ENCODE measurements at regions not wholly inside any gene's neighbourhood (a gene's known extent, or its start where the extent isn't known, plus 50 kb on each side); places are given as distances from the start of the nearest gene placed in this dataset.

- no peaks in the 10 kb centered on the region for H3K27me3 ChIP-seq (replicated peaks in 1 of 2; ENCODE audit: control insufficient read depth in 2 of 2, insufficient read depth in 2 of 2, low read length in 1 of 2)
- H3K36me3 ChIP-seq (ENCODE audit: control insufficient read depth in 2 of 2, insufficient read depth in 2 of 2, low read length in 1 of 2), result no peaks in the 10 kb centered on the region
- no peak for FAIRE-seq
- CTCF ChIA-PET, result no interaction called here
- H3K79me2 ChIP-seq (ENCODE audit: control insufficient read depth, insufficient read depth, low read length), result no peaks in the 10 kb centered on the region
- H3K4me2 ChIP-seq (ENCODE audit: control insufficient read depth, insufficient read depth), result no peak overlapping the region
- no peak for ATAC-seq
- no peaks in the 10 kb centered on the region for H3K4me1 ChIP-seq (ENCODE audit: control insufficient read depth, insufficient read depth, low read length)
- no peak overlapping the region for H3K4me3 ChIP-seq
- intact Hi-C loops (cut with micrococcal nuclease; ENCODE audit: unreplicated experiment), result no loop called here
- H2AFZ ChIP-seq (ENCODE audit: control insufficient read depth, low read depth, low read length), result no peak overlapping the region
- SMC1A ChIA-PET (ENCODE audit: uncharacterized antibody, unreplicated experiment), result no interaction called here
- DNase-seq (ENCODE audit: low read depth, low spot score), result no peak
- H3K27ac ChIP-seq (ENCODE audit: control insufficient read depth, insufficient read depth), result no peak overlapping the region
- BruUV-seq (replicated peaks), result no TSS peak
- H3K9me3 ChIP-seq (replicated peaks; ENCODE audit: control insufficient read depth, insufficient read depth, low read length), result no peaks in the 10 kb centered on the region
- in situ Hi-C loops (cut with MboI), result no loop called here
- RAD21 ChIA-PET (ENCODE audit: unreplicated experiment), result no interaction called here
- POLR2A ChIA-PET, result no interaction called here
- WGBS (ENCODE audit: insufficient coverage, insufficient replicate concordance, low lambda C conversion rate, missing lambda C conversion rate), result 3% methylated on average over 5 of the region's 5 CpGs
- no peak overlapping the region for H3K9ac ChIP-seq (ENCODE audit: control insufficient read depth, insufficient read depth, low read length)
- TF ChIP-seq PKNOX1 (IDR thresholded peaks at IDR 0.05) (no peak), EED (IDR thresholded peaks at IDR 0.05; ENCODE audit: low read depth) (no peak), RAD21 (IDR thresholded peaks at IDR 0.05; ENCODE audit: insufficient read depth, low read depth, low read length) (no peak), SMARCA5 (IDR thresholded peaks at IDR 0.05) (no peak), HDGF (IDR thresholded peaks at IDR 0.05) (no peak), CBX3 (IDR thresholded peaks at IDR 0.05; ENCODE audit: borderline replicate concordance, low read depth) (no peak), ETV6 (conservative IDR thresholded peaks at IDR 0.05 in 1 of 2, IDR thresholded peaks at IDR 0.05 in 1 of 2; ENCODE audit: borderline replicate concordance in 1 of 2, low read depth in 1 of 2) (no peak), FOXM1 (IDR thresholded peaks at IDR 0.05; ENCODE audit: low read depth, low read length) (no peak), RBBP5 (conservative IDR thresholded peaks at IDR 0.05) (no peak), ZBTB4 (CRISPR knock-in tag; IDR thresholded peaks at IDR 0.05) (no peak), MEF2B (IDR thresholded peaks at IDR 0.05; ENCODE audit: partially characterized antibody, poor library complexity, severe bottlenecking) (no peak), ZNF384 (IDR thresholded peaks at IDR 0.05; ENCODE audit: borderline replicate concordance, low read depth, low read length) (no peak), ESRRA (IDR thresholded peaks at IDR 0.05; ENCODE audit: low read length) (no peak), KDM1A (IDR thresholded peaks at IDR 0.05; ENCODE audit: borderline replicate concordance) (no peak), ATF3 (IDR thresholded peaks at IDR 0.05; ENCODE audit: borderline replicate concordance, extremely low read depth, low read depth, low read length) (no peak), POLR2A (IDR thresholded peaks at IDR 0.05; ENCODE audit: low read depth, low read length) (no peak), MYC (IDR thresholded peaks at IDR 0.05; ENCODE audit: insufficient read depth, insufficient read length, insufficient replicate concordance, low read length, severe bottlenecking) (no peak), CHD2 (IDR thresholded peaks at IDR 0.05; ENCODE audit: borderline replicate concordance, low read depth, low read length) (no peak), CHD4 (IDR thresholded peaks at IDR 0.05) (no peak)
- H4K20me1 ChIP-seq (ENCODE audit: control insufficient read depth, insufficient read depth), result no peaks in the 10 kb centered on the region
Measured at GRCh38 chr7:113460067-113460466, 341.7 kb upstream of the SMIM30 start.
